GM12873 (cell line): ENCODE measurements at regions not wholly inside any gene's neighbourhood (a gene's known extent, or its start where the extent isn't known, plus 50 kb on each side); places are given as distances from the start of the nearest gene placed in this dataset.

Experiments
- CTCF ChIP-seq: IDR thresholded peaks from 2 replicates; pipeline ENCODE4 v1.5.1; 2012; ENCODE audit warnings: low read depth, mild to moderate bottlenecking, moderate library complexity, low read length, control low read depth; ENCODE audit not compliant: insufficient read depth; ENCODE audit errors: missing control alignments

DNA sequence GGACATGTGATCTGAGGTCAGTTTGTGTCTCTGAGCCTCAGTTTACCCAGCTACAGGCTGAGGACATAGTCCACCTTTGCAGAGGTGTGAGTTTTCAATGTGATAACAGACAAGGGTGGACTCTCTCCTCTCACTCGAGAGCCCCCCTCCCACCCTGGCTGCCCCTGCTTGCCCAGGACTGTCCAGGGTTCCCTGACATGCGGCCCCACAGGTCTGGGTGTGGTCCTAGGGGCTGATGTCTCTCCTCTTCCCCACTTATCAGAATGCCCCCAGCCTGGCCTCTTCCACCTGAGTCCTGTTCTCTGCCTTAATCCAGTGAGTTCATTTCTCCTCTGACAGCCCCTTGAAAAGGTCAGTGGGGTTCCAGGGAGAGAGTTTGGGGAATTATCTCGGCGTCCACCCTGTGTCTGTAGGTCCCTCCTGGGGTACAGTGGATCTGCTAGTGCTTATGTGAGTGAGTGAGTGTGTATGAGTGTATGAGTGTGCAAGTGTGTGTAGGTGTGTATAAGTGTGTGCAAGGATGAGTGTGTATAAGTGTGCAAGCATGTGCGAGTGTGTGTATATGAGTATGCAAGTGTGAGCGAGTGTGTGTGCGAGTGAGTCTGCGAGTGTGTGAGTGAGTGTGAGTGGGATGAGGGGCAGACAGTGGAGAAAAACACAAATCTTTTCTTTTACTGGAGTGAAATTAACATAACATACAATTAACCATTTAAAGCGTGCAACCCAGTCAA is 175.0 kb downstream of the IRF8 start:
- TF ChIP-seq CTCF = no peak

GRCh38 chr16:86074651-86075487 is 175.9 kb downstream of the IRF8 start:
- TF ChIP-seq CTCF = no peak

- TF ChIP-seq CTCF = no peak
Measured at GRCh38 chr16:86075488-86075785, 176.5 kb downstream of the IRF8 start.

- no peak for TF ChIP-seq CTCF
Measured at GRCh38 chr16:86075839-86076440, 177.0 kb downstream of the IRF8 start.

- TF ChIP-seq CTCF = no peak
Measured at GRCh38 chr16:86076606-86077005, 177.6 kb downstream of the IRF8 start.

DNA sequence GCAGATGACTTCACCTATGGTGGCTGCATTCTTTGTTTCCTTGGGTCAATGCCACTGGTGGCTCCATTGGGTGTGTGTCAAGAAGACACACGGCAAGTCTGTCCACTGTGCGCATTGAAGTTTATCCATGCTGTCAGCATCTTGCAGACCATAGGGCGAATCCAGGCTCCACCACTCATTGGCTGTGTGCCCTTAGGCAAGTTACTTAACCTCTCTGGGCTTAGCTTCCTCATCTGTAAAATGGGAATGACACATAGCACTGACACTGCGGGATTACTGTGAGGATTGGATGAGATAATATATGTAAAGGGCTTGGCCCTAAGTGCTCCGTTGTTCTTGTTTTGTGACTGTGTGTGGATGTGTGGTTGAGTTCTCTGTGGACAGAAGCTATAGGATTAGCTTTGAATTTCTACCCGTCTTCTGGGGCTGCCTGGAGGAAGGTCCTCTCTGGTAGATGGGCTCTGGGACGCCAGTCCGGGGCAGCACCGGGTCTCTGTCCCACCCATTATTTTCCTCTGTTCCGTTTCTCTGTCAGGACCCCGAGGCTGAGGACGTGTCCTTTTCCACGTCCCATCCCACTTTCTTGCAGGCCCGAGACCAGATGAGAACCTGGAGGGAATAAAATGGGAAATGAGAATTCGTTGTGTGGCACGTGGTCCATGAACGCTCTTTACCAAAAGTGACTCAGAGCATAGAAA is 178.4 kb downstream of the IRF8 start:
- TF ChIP-seq CTCF = no peak
